ENCODE measurements at regions not wholly inside any gene's neighbourhood (a gene's known extent, or its start where the extent isn't known, plus 50 kb on each side); places are given as distances from the start of the nearest gene placed in this dataset.

- H3K27ac ChIP-seq (ENCODE audit: insufficient read depth, low read length): no peak overlapping the region
- H3K18ac ChIP-seq (ENCODE audit: low read depth, low read length): no peak overlapping the region
- no peak overlapping the region for H2BK5ac ChIP-seq (ENCODE audit: low read depth, low read length, poor library complexity, severe bottlenecking)
- H4K5ac ChIP-seq (ENCODE audit: low read depth, low read length): no peak overlapping the region
- no peak overlapping the region for H3K14ac ChIP-seq (replicated peaks; ENCODE audit: low read depth, low read length)
- no peak overlapping the region for H2BK15ac ChIP-seq (ENCODE audit: low read depth, low read length)
- H2BK120ac ChIP-seq (ENCODE audit: low read depth, low read length): no peak overlapping the region
- H3K4me1 ChIP-seq (ENCODE audit: control insufficient read depth, insufficient read depth, low read length): no peaks in the 10 kb centered on the region
- no peak overlapping the region for H4K8ac ChIP-seq (ENCODE audit: low read depth in 2 of 2, low read length in 2 of 2)
- H4K20me1 ChIP-seq (ENCODE audit: insufficient read depth, low read length): no peaks in the 10 kb centered on the region
- intact Hi-C loops (cut with micrococcal nuclease): no loop called here
- no peak overlapping the region for H3K4me2 ChIP-seq (ENCODE audit: low read depth, low read length)
- WGBS, 2 experiments (ENCODE audit: extremely low coverage in 2 of 2, insufficient read length in 1 of 2): no CpG with 5 or more reads among the region's 8 CpGs
- TF ChIP-seq RFX5 (IDR thresholded peaks at IDR 0.05; ENCODE audit: low read depth, low read length) (no peak), CEBPB (IDR thresholded peaks at IDR 0.05; ENCODE audit: low read depth, low read length) (no peak), POLR2A (IDR thresholded peaks at IDR 0.05; ENCODE audit: low read depth, low read length) (no peak), SMC3 (IDR thresholded peaks at IDR 0.05; ENCODE audit: low read depth, low read length) (no peak), MXI1 (IDR thresholded peaks at IDR 0.05; ENCODE audit: borderline replicate concordance, low read depth, low read length) (no peak), CHD1 (IDR thresholded peaks at IDR 0.05; ENCODE audit: low read depth, low read length) (no peak), MAFK (IDR thresholded peaks at IDR 0.05; ENCODE audit: low read depth, low read length) (no peak)
- TF ChIP-seq, protein P1, sequence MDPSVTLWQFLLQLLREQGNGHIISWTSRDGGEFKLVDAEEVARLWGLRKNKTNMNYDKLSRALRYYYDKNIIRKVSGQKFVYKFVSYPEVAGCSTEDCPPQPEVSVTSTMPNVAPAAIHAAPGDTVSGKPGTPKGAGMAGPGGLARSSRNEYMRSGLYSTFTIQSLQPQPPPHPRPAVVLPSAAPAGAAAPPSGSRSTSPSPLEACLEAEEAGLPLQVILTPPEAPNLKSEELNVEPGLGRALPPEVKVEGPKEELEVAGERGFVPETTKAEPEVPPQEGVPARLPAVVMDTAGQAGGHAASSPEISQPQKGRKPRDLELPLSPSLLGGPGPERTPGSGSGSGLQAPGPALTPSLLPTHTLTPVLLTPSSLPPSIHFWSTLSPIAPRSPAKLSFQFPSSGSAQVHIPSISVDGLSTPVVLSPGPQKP (IDR thresholded peaks at IDR 0.05; ENCODE audit: borderline replicate concordance, low read depth, low read length): no peak
- CTCF ChIA-PET: no interaction called here
- no peak overlapping the region for H2AK5ac ChIP-seq (ENCODE audit: low read depth, low read length)
- H3K79me1 ChIP-seq (ENCODE audit: low read depth in 1 of 2, low read length in 2 of 2): no peaks in the 10 kb centered on the region
- POLR2A ChIA-PET (ENCODE audit: unreplicated experiment): no interaction called here
- H2BK20ac ChIP-seq (ENCODE audit: low read depth, low read length): no peak overlapping the region
- H3K36me3 ChIP-seq (ENCODE audit: control insufficient read depth, insufficient read depth, low read length): no peaks in the 10 kb centered on the region
- H2AFZ ChIP-seq (replicated peaks; ENCODE audit: low read length, poor library complexity): no peak overlapping the region
- ATAC-seq (ENCODE audit: low read depth): no peak
- no peak overlapping the region for H3K4ac ChIP-seq (ENCODE audit: low read depth, low read length)
- BruUV-seq (replicated peaks): no TSS peak
- dilution Hi-C loops (cut with HindIII; ENCODE audit: low sequenced_read_pairs, unreplicated experiment): no loop called here
- H3K56ac ChIP-seq (ENCODE audit: extremely low read depth, insufficient read depth, low read length): no peak overlapping the region
- no peak overlapping the region for H3K23ac ChIP-seq (ENCODE audit: low read depth, low read length)
- no peaks in the 10 kb centered on the region for H3K9me1 ChIP-seq (ENCODE audit: insufficient read depth, low read length)
- peaks cover 6% of the 10 kb centered on the region for H3K9me3 ChIP-seq (ENCODE audit: control insufficient read depth, insufficient read depth, low read length)
- no peak overlapping the region for H2AK9ac ChIP-seq (replicated peaks; ENCODE audit: low read depth, low read length, poor library complexity)
- H4K91ac ChIP-seq (ENCODE audit: insufficient read depth, low read depth, low read length): no peak overlapping the region
- H3K27me3 ChIP-seq (ENCODE audit: control insufficient read depth, insufficient read depth, low read length): no peaks in the 10 kb centered on the region
- H3K9ac ChIP-seq (ENCODE audit: low read depth, low read length): no peak overlapping the region
- in situ Hi-C loops (cut with MboI; ENCODE audit: low sequenced_read_pairs): no loop called here
- DNase-seq: no peak
- H3K4me3 ChIP-seq (ENCODE audit: insufficient read depth, low read depth, low read length): no peak overlapping the region
These were observed 211.6 kb downstream of the NEBL start for GRCh38 chr10:20685462-20685861.

Data from IMR-90 (cell line).